LoVo (cell line): ENCODE measurements at regions not wholly inside any gene's neighbourhood (a gene's known extent, or its start where the extent isn't known, plus 50 kb on each side); places are given as distances from the start of the nearest gene placed in this dataset.
"Not testable (repeated sequence)": the region's sequence is repeated elsewhere in the genome, so short reads cannot be mapped to it uniquely, and the experiment has no call there.

Experiments
- DNase-seq: peaks from one replicate; pipeline ENCODE4 v3.0.0-alpha.2; 2016; ENCODE audit warnings: low spot score

DNA sequence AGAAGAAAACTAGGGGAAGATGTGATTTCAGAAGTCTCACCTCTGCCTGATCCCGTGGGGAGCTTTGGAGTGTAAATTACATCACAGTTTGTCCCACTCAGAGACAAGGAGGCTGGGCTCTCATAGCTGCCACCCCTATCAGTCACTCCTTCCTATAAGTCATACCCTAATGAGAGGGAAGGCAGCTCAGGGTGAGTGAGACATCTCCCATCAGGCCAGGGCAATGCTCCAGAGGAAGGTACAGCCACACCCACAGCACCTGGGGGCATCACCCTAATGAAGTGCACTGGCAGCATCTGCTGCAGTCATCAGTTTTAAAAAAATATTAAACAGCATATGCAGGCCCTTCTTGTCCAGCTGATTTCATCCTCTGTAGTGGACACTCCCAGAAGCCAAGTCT is 223.1 kb upstream of the NBPF12 start:
- not testable (repeated sequence) for DNase-seq

DNA sequence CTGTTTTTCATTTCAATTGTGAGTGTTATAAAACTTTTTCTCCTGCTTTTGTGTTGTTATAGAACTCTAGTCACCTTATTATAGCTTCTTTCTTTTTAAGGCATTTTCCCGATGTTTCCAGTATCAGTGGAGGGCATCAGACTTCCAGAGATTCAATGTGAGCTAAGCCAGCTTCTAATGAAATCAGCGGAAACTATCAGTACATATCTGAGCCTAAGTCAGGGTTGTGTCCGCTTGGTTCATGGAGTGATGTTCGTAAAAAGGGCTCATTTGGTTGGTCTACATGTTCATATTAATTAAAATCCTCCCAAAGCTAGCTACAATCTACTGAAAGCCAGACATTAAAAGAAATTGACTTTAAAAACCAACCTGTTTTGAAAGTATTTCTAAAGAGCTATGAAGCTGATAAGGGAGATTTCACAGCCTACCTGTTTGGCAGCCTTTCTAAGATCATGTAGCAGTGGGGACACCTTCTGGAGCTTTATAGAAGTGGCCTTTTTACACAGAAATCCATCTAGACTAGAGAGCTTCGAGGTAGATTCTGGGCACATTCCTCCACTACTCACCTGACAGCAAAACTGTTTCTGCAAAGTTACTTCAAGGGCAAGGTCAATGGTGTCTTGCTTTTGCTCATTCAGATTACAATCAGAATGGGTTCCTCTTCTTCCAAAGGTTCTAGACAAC is 227.1 kb upstream of the NBPF12 start:
- peak; percentile 41 for DNase-seq

DNA sequence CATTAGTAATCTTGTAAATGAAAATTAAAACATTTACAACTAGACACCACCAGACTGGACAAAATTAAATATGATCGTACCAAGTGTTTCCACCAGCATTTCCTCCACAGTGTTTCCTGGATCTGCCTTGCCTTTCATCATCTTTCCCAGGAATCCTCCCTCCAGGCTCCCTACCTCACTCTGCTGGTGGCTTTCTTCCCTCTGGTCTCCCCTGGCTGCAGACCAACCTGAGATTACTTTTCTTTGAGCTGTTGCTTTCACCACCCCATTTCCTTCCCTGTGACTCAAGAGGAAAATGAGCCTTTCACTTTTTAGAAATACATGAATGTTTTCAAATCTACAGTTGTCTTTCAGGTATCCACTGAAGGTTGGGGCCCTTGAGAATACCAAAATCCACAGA is 228.8 kb upstream of the NBPF12 start:
- DNase-seq: not testable (repeated sequence)

DNA sequence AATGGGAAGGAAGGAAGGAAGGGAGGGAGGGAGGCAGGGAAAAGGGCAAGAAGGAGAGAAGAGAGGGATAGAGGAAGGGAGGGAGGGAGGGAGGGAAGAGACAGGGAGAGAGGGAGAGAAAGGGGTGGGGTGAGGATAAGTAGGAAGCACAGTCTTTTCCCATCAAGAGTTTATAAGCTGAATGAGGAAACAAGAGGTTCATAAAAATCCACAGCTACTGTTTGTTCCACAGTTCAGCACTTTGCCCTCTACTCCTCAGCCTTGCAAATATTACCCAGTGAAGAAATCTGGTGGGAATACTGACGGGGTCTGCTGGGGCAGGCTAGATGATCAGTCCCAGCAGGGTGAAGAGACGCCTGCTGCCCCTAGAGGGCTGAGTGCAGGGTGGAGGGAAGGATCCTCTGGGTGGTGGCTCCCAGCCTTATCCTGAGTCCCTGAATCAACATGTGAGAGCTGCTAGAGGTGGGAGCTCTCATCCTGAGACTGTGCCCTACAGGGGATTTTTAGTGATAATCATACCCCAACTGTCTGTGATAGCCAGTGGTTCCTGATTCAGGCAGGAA is 233.9 kb upstream of the NBPF12 start:
- not testable (repeated sequence) for DNase-seq

DNA sequence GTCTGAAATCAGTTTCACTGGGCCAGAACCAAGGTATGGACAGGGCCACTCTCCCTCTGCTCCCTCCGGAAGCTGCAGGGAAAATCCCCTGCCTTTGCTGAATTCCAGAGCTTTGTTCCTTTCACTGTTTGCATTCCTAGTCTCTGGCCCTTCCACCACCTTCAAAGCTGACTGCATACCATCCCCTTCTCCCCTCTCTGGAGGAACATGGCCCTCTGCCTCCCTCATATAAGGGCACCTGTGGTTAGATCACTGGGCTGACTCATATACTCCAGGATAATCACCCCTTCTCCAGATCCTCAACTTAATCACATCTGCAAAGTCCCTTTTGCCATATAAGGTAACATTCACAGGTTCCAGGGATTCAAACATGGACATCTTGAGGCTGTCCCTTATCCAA is 236.8 kb upstream of the NBPF12 start:
- DNase-seq: not testable (repeated sequence)

DNA sequence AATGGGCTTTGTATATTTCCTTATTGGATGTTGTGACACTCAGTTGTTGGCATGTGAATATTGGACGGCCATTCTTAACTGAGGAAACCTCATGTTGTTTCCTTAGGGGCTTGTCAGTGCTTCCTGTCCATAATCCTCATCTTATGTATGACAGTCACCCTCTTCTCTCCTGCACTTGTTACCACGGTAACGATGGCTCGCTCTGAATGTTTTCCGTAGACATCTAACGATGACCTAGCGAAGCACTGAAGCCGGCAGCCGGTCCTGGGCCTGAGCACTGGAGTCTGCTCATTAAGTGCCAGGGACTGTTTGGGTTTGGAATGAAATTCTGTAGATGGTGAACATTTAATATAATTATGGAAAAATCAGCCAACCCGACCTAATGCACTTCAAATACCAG is 242.7 kb upstream of the NBPF12 start:
- DNase-seq: not testable (repeated sequence)

DNA sequence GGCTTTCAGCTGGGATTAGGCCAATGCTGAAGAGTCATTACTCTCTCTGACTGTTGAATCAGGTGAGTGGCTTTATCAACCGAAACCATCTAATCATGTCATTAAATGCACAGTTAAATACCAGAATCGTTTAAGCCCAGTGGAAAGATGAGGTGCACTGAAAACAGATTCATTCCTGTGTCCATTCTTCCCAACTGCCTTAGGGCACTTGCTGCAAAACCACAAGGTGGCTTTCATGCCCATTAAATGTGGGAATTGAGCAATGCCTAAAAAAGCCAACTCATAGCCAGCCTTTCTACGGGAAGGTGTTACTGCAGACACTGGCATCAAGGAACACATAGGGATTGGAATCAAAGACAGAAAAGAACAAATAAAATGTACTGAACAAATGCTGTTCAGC is 246.3 kb upstream of the NBPF12 start:
- not testable (repeated sequence) for DNase-seq

DNA sequence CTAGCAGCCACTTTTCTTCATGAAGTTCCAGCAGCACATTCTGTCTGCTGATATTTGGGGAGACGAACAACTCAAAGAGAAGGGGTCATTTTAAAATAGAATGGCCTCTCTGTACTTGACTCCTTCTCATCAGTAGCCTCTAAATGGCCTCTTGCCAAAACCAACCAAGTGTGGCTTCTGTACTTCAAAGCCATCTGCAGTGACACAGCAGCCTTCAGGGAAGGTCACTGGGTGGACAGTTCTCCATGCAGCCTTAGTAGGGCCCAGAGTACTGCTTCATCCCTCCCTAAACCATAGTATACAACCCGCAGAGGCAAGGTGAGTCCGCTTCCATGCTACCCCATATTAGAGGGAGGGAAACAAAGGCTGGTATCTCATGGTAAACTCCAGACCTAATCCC is 249.2 kb upstream of the NBPF12 start:
- not testable (repeated sequence) for DNase-seq

DNA sequence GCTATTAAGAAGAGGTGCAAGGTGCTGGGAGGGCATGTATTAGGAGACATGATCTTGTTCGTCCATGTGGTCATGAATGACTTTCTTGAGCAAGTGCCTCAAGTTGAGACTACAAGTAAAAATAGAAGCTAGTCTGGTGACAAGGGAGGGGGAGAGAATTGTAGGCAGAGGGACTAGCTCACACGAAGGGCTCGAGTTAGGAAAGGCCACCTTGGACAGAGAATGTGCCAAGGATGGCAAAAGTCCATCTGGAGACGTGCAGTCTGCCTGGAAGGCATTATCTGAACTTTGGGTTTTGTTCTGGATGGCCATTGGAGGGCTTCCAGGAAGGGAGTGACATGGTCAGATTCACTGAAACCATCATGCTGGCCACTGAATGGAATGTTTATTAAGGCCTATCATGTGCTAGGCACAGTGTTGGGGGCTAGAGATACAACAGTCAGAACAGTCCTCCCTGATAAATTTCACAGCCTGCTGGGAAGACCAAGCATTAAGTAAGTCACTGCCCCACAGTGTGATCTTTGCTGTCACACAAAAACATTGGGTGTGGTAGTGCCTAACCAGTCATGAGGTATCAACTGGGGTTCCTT is 251.3 kb upstream of the NBPF12 start:
- not testable (repeated sequence) for DNase-seq

DNA sequence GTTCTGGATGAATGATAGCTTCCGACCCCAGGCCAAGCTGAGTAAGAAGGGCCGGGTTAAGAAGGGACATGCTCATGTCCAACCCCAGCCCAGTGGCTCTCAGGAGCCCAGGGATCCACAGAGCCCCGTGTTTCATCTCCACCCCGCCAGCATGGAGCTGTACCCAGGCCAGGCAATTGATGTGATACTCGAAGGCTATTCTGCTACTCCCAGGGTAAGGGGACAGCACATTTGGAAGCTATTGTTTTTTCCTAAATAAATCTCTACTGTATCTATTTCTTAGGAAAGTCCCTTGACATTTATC is 255.0 kb upstream of the NBPF12 start:
- DNase-seq: not testable (repeated sequence)

DNA sequence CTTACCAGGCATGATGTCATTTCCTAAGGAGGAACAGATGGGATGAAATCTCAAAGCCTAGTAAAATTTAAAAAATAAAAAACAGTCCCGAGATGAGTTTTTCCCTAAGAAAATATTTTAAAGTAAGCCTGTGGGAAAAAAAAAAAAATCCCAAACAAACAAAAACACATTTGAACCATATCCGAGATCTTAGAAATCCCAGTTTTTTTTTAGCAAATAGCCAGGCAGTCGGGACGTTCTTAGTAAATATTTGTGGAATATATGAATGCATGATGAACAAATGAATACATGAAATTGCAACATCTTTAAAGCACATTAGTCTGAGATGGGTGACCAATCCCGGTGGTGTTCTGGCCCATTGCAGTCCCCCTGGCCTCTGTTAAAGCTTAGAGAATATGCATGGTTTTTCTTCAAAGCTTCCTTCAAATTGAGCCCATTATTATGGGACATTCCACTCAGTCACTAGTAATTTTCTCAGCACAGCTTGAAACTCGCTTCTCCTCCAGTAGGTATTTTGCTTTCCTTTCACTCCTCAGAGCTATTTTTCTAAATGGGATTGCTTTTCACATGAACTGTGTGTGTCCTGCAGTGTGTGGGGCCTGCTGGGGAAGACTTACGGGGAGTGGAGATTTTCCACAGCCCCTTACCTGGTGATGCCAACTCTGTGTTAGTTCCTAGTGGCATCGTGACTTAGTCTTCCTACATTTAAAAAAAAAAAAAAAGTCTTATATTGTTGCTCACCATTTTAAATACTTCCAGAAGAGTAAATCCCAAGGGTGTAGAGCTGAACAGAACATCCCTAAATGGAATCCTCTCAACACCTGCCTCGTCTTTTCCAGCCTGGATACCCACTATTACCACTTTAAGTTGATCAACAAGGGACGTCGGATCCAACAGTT is 255.6 kb upstream of the NBPF12 start:
- DNase-seq: not testable (repeated sequence)

DNA sequence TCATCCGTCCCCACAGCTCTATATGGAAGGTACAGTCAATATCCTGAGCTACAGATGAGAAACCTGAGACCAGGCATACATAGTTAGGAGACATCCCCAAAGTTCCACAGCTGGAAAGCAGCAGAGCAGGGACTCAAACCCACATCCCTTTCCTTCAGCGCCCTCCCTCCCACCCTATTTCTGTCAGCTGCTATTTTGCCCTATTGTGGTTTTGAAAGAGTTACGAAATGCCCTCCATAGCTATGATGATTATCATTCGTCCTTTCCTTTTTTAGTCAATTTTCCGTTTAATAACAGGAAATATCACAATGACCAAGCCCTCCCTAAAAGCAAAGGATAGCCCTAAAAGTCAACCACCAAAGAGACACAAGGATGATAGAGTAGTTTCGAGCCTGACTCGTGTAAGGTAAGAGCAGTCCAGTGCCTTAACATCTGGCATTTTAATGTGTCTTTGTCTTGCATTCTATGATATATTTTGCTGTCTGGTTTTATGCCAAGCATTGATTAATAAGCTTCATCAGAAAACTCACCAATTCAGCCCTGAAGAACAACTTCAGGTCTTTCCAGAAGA is 264.3 kb upstream of the NBPF12 start:
- not testable (repeated sequence) for DNase-seq

DNA sequence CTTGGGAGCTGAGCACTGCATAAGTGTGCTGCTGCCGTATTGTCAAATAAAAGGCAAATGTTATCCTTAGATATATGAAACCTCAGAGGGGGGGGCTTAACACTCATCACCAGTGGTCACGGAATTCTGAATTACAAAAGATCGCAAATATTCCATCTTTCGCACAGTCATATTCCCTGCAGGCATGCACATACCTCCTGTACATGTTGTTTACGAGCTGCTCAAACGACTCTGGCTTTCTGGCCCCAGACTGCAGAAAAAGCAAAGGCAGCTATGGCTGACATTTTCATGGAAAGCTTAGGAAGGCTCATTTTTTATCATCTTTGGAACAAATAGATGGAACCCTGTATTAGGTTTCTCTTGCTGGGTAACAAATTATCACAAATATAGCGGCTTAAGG is 265.5 kb upstream of the NBPF12 start:
- DNase-seq: not testable (repeated sequence)

DNA sequence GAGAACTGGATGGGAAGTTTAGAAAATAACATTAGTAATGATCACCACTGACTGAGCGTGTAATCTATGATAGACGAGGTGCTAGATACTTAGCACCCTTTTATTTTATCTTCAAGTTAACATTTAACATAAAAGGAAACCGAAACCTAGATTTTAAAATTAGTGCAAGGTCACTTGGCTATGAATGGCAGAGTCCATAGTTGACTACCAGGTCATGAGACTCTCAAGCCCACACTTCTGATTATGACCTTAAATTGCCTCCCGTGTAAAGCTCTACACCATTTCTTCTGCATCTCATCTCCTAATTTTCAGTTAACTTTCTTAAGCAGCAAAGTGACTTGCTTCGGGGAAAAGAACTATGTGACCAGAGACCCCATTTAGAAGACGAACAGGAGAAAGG is 266.5 kb upstream of the NBPF12 start:
- DNase-seq: not testable (repeated sequence)

DNA sequence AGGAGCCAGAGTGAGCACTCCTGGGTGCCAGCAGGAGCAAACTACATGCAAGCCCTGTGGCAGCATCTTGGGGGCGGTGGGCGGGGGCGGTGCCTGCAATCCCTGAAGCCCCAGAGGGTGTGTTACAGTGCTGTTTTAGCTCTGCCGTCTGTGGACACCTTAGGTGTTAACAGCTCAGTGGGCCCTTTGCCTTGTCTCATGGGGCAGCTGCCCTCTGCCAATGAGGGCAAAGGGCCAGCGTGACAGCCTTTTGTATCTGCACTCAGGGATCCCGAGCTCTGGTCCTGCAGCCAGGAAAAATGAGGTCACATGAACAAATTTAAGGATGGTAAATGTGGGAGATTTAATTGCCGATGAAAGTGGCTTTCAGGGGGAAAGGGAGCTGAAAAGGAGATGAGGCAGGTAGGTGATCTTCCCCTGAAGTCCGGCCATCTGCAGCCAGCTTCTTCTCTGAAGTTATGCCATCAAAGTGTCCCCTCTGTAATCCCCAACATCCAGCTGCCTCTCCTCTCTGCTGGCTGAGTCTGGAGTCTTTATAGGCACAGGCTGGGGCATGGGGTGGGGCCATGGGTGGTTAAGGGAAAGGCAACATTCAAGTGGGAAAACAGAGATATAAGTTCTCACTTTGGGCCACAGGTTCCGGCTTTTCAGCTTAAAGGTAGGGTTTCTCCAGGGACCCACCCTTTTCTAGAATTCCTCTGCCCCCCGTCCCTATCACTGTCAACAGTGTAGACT is 267.1 kb upstream of the NBPF12 start:
- DNase-seq: not testable (repeated sequence)

DNA sequence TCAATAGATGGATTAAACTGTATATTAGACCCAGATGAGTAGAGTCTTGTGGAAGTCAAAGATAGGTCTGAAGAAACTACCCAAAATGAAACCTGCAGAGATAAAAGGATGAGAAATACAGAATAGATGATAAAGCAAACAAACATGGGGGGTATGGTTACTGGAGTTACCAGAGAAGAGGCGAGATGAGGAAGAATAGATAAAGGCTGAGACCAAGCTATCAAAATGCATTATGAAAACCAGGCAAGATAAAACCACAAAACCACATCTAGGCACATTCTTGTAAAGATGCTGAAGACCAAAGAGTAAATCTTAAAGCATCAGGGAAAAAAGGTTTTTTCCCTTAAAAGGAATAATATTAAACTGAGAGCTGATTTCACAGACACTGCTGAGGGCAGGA is 271.8 kb upstream of the NBPF12 start:
- not testable (repeated sequence) for DNase-seq

DNA sequence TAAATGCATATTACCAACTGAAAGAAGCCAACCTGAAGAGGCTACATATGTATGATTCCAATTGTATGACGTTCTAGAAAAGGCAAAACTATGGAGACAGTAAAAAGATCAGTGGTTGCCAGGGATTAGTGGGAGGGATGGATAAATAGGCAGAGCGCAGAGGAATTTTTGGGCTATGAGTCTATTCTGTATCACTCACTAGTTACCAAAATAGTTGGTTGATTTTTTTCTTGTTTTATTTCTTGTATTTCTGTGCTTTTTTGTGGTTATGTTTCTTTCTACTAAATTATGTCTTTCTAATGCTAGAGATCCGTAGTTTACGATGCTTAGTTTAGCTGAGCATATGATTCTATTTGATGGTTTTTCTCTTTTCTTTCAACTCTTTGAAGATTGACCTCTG is 277.9 kb upstream of the NBPF12 start:
- DNase-seq: not testable (repeated sequence)

DNA sequence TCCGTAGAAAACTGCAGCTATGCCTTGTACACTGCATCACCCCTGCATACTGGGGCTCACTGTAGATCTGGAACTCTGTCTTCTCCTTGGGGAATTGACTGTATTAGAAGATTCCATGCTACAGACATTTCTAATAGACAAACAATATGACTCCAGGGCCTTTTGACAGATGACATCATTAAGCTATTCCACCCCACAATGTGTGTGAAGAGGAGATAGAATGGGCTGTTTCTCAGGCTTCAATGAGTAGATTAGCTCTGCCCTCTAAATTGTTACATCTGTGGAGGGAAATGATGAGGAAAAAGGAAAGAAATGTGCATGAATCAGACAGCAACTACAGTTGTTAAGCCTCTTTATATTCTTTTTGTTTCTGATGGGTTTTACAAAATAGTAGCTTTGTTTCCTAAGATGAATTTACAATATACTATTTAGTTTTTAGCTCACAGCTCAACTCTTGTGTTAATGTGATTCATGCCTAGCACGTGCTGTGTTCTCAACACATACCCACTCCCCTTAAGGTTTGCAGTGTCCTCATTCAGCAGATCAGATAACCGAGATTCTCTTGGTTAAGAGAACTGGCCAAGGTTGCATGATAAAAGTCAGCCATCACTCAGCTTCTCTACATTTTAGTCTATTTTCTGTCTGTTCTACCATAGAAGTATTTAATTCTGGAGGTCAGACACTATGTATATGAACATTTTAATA is 281.6 kb upstream of the NBPF12 start:
- DNase-seq: not testable (repeated sequence)

DNA sequence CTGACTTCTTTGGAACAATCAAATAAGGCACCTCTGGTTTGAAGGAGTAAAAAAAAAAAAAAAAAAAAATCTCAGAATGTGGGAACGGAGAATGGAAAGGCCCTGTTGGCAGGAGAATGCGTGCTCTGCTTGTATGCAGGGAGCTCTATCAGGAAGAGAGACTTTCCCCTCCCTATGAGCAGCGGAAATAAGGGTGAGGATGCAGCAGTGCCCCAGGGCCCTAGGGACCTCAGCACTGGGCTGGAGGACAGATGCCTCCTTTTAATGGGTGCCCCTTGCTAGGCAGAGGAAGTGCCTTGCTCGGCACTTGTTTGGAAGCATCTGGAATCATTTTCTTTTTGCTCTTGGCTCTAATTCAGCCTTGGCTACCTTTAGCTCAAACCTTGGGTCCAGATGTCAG is 283.4 kb upstream of the NBPF12 start:
- not testable (repeated sequence) for DNase-seq

DNA sequence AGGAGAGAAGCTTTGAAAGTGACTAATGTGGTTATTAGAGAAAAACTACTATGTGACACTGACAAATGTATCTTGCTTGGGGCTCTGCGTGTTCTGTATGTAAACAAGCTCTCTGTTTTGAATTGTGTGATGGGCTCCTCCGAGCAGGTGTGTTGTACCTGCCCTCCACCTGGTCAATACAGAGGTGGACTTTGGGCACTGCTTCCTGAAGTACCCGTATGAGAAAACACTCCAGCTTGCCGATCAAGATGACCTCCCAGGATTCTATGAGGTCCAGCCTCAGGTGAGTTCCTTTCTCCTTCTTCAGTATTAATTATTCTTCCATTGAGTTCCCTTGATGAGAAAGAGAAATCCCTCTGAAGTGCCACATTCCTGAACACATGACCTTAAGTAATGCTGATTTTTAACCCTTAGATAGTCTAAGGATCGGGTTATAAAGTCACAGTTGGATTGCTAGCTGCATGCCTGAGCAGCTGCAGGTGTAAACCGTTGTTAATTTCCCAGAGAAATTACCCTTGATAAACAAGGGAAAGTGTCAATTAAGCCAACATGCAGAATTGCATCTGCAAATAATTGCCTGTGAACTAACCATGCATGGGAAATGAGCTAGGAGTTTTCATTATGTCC is 292.0 kb upstream of the NBPF12 start:
- DNase-seq: not testable (repeated sequence)
